GM23248 (cell line): ENCODE measurements at regions not wholly inside any gene's neighbourhood (a gene's known extent, or its start where the extent isn't known, plus 50 kb on each side); places are given as distances from the start of the nearest gene placed in this dataset.

Source experiments
- EZH2 ChIP-seq: fragments of 200-600 bp; sonication (generic); IDR thresholded peaks from 2 replicates; pipeline ENCODE4 v1.6.1; 2018; ENCODE audit warnings: antibody characterized with exemption, mild to moderate bottlenecking; ENCODE audit not compliant: insufficient read depth, poor library complexity, severe bottlenecking
- EZH2phosphoT487 ChIP-seq: fragments of 200-600 bp; sonication (generic); IDR thresholded peaks from 2 replicates; pipeline ENCODE4 v1.6.1; 2018; ENCODE audit warnings: antibody characterized with exemption, moderate library complexity, mild to moderate bottlenecking, low read depth; ENCODE audit not compliant: insufficient read depth

DNA sequence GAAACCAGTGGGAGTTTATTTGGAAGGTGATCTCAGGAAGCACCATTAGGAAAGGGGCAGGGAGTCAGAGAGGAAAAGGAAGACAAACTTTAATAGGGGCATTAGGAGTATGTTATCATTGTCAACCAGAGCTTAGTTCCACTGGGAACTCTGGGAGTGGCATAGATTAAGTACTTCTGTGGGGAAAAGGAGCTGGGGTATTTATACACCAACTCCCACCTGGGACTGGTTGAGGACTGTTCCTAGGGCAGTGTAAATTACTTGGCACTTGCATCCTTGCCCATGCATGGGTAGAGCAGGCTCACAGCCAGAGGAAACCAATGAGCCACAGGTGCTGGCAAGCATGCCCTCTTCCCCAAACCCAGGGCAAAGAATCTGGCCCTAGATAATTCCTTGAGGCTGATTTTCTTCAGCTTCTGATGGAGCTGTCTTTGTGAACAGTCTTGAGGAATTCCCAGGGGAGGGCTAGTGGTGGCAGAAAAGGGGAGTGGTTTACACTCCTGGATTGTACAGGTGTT, 541.2 kb downstream of the MIAT start:
- TF ChIP-seq EZH2 (no peak), EZH2phosphoT487 (no peak)
